GM10266 (cell line): ENCODE measurements at regions not wholly inside any gene's neighbourhood (a gene's known extent, or its start where the extent isn't known, plus 50 kb on each side); places are given as distances from the start of the nearest gene placed in this dataset.

Source experiments
- DNase-seq: peaks from one replicate; pipeline ENCODE4 v3.0.0; 2012; ENCODE audit errors: extremely low spot score
- TF ChIP-seq, protein P1 (sequence below): IDR thresholded peaks from 2 replicates; pipeline ENCODE4 v1.5.1; 2012; ENCODE audit warnings: mild to moderate bottlenecking, low read depth; ENCODE audit not compliant: control insufficient read depth, insufficient read depth; ENCODE audit errors: missing control alignments

GRCh38 chrX:5752831-5753230, 475.8 kb downstream of the NLGN4X start:
- DNase-seq, result no peak
- TF ChIP-seq, protein P1, sequence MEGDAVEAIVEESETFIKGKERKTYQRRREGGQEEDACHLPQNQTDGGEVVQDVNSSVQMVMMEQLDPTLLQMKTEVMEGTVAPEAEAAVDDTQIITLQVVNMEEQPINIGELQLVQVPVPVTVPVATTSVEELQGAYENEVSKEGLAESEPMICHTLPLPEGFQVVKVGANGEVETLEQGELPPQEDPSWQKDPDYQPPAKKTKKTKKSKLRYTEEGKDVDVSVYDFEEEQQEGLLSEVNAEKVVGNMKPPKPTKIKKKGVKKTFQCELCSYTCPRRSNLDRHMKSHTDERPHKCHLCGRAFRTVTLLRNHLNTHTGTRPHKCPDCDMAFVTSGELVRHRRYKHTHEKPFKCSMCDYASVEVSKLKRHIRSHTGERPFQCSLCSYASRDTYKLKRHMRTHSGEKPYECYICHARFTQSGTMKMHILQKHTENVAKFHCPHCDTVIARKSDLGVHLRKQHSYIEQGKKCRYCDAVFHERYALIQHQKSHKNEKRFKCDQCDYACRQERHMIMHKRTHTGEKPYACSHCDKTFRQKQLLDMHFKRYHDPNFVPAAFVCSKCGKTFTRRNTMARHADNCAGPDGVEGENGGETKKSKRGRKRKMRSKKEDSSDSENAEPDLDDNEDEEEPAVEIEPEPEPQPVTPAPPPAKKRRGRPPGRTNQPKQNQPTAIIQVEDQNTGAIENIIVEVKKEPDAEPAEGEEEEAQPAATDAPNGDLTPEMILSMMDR, result no peak

- no peak for DNase-seq
- TF ChIP-seq, protein P1, result no peak
Measured at GRCh38 chrX:5748586-5749150, 480.0 kb downstream of the NLGN4X start.

- TF ChIP-seq, protein P1, result no peak
- no peak for DNase-seq
Measured at GRCh38 chrX:5746231-5746630, 482.4 kb downstream of the NLGN4X start.

- no peak for DNase-seq
- TF ChIP-seq, protein P1, result no peak
Measured at GRCh38 chrX:5733501-5733900, 495.2 kb downstream of the NLGN4X start.

GRCh38 chrX:5730556-5730955, 498.1 kb downstream of the NLGN4X start:
- DNase-seq, result no peak
- TF ChIP-seq, protein P1, result no peak

GRCh38 chrX:5726224-5726623, 502.4 kb downstream of the NLGN4X start:
- TF ChIP-seq, protein P1, result no peak
- DNase-seq, result no peak

DNA sequence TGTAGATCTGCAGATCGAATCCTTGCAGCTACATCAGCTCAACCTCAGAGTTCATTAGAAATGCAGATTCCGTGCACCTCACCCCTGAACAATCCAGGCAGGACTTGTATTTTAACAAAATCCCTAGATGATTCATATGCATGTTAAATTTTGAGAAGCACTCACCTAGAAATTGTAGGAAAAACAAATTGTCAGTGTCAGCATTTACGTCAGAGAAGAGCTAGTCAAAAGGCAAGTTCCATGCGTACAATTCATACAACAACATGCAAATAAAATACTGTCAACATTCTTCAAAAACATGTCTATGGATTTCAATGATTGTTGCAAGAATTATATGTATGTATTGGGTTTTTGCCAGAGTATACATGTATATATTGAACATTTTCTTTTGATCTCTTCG, 504.5 kb downstream of the NLGN4X start:
- no peak for DNase-seq
- TF ChIP-seq, protein P1, result no peak
